ENCODE measurements at regions not wholly inside any gene's neighbourhood (a gene's known extent, or its start where the extent isn't known, plus 50 kb on each side); places are given as distances from the start of the nearest gene placed in this dataset.
"Not testable (repeated sequence)": the region's sequence is repeated elsewhere in the genome, so short reads cannot be mapped to it uniquely, and the experiment has no call there.

- Mint-ChIP-seq H3K4me3 (no peak overlapping the region), H3K9me3 (peaks cover 2 to 4% of the 10 kb centered on the region in 2 donors), H3K27me3 (no peaks in the 10 kb centered on the region), H3K4me1 (no peaks in the 10 kb centered on the region), H3K36me3 (peaks cover 0 to 1% of the 10 kb centered on the region in 2 donors), H3K27ac (no peak overlapping the region)
- DNase-seq (no peak), ATAC-seq (replicated peaks) (no peak)
Observed at GRCh38 chr7:14092331-14092730, 102.9 kb upstream of the ETV1 start.

- H3K36me3 Mint-ChIP-seq = peaks cover 0 to 1% of the 10 kb centered on the region in 2 donors
- H3K9me3 Mint-ChIP-seq = peaks cover 7 to 15% of the 10 kb centered on the region in 2 donors
- ATAC-seq (replicated peaks) = no peak
- no peaks in the 10 kb centered on the region for H3K4me1 Mint-ChIP-seq
- no peaks in the 10 kb centered on the region for H3K27me3 Mint-ChIP-seq
- no peak overlapping the region for H3K27ac Mint-ChIP-seq
- H3K4me3 Mint-ChIP-seq = no peak overlapping the region
- no peak for DNase-seq
Observed at GRCh38 chr7:14085901-14086300, 96.4 kb upstream of the ETV1 start.

- DNase-seq (no peak), ATAC-seq (replicated peaks) (no peak)
- peaks cover 7 to 14% of the 10 kb centered on the region in 2 donors for H3K9me3 Mint-ChIP-seq
- no peaks in the 10 kb centered on the region for H3K27me3 Mint-ChIP-seq
- H3K27ac Mint-ChIP-seq = no peak overlapping the region
- H3K4me3 Mint-ChIP-seq = no peak overlapping the region
- no peaks in the 10 kb centered on the region for H3K4me1 Mint-ChIP-seq
- H3K36me3 Mint-ChIP-seq = no peaks in the 10 kb centered on the region
Observed at GRCh38 chr7:14083761-14084160, 94.3 kb upstream of the ETV1 start.

GRCh38 chr7:14073988-14074387 is 84.5 kb upstream of the ETV1 start:
- Mint-ChIP-seq H3K36me3 (no peaks in the 10 kb centered on the region), H3K4me3 (no peak overlapping the region), H3K4me1 (no peaks in the 10 kb centered on the region), H3K27me3 (no peaks in the 10 kb centered on the region), H3K9me3 (peaks cover 0 to 5% of the 10 kb centered on the region in 2 donors), H3K27ac (no peak overlapping the region)
- DNase-seq (no peak), ATAC-seq (replicated peaks) (no peak)

GRCh38 chr7:14073543-14073942 is 84.1 kb upstream of the ETV1 start:
- no peak overlapping the region for H3K4me3 Mint-ChIP-seq
- H3K27ac Mint-ChIP-seq = no peak overlapping the region
- no peaks in the 10 kb centered on the region for H3K27me3 Mint-ChIP-seq
- no peaks in the 10 kb centered on the region for H3K4me1 Mint-ChIP-seq
- H3K9me3 Mint-ChIP-seq = peaks cover 0 to 5% of the 10 kb centered on the region in 2 donors
- H3K36me3 Mint-ChIP-seq = no peaks in the 10 kb centered on the region
- DNase-seq (no peak), ATAC-seq (replicated peaks) (no peak)

- Mint-ChIP-seq H3K4me3 (no peak overlapping the region), H3K9me3 (peaks cover 0 to 9% of the 10 kb centered on the region in 2 donors), H3K27me3 (no peaks in the 10 kb centered on the region), H3K4me1 (no peaks in the 10 kb centered on the region), H3K36me3 (no peaks in the 10 kb centered on the region), H3K27ac (no peak overlapping the region)
- ATAC-seq (replicated peaks) (no peak), DNase-seq (no peak)
Observed at GRCh38 chr7:14071045-14071444, 81.6 kb upstream of the ETV1 start.

- H3K36me3 Mint-ChIP-seq = no peaks in the 10 kb centered on the region
- DNase-seq = no peak
- H3K27me3 Mint-ChIP-seq = no peaks in the 10 kb centered on the region
- peaks cover 0 to 9% of the 10 kb centered on the region in 2 donors for H3K9me3 Mint-ChIP-seq
- no peak overlapping the region for H3K27ac Mint-ChIP-seq
- no peaks in the 10 kb centered on the region for H3K4me1 Mint-ChIP-seq
- H3K4me3 Mint-ChIP-seq = no peak overlapping the region
- ATAC-seq (replicated peaks) = no peak
Observed at GRCh38 chr7:14069961-14070360, 80.5 kb upstream of the ETV1 start.

GRCh38 chr7:14066783-14067182 is 77.3 kb upstream of the ETV1 start:
- H3K27ac Mint-ChIP-seq = not testable (repeated sequence)

GRCh38 chr7:14065286-14065685 is 75.8 kb upstream of the ETV1 start:
- no peak overlapping the region for H3K4me3 Mint-ChIP-seq
- peaks cover 4 to 8% of the 10 kb centered on the region in 2 donors for H3K9me3 Mint-ChIP-seq
- no peak for ATAC-seq (replicated peaks)
- no peak overlapping the region for H3K27ac Mint-ChIP-seq
- H3K4me1 Mint-ChIP-seq = no peaks in the 10 kb centered on the region
- no peaks in the 10 kb centered on the region for H3K27me3 Mint-ChIP-seq
- no peak for DNase-seq
- H3K36me3 Mint-ChIP-seq = no peaks in the 10 kb centered on the region

More at GRCh38 chr7:14066783-14067182, 77.3 kb upstream of the ETV1 start:
- not testable (repeated sequence) for H3K36me3 Mint-ChIP-seq; ATAC-seq (replicated peaks); H3K27me3 Mint-ChIP-seq; H3K4me1 Mint-ChIP-seq; H3K9me3 Mint-ChIP-seq; H3K4me3 Mint-ChIP-seq; DNase-seq

- Mint-ChIP-seq H3K4me3 (no peak overlapping the region), H3K9me3 (peaks cover 0 to 6% of the 10 kb centered on the region in 2 donors), H3K36me3 (no peaks in the 10 kb centered on the region), H3K4me1 (no peaks in the 10 kb centered on the region), H3K27me3 (no peaks in the 10 kb centered on the region), H3K27ac (no peak overlapping the region)
- DNase-seq (no peak), ATAC-seq (replicated peaks) (no peak)
Observed at GRCh38 chr7:14055813-14056212, 66.3 kb upstream of the ETV1 start.

GRCh38 chr7:14054125-14054524 is 64.7 kb upstream of the ETV1 start:
- ATAC-seq (replicated peaks) (no peak), DNase-seq (no peak)
- no peak overlapping the region for H3K4me3 Mint-ChIP-seq
- no peaks in the 10 kb centered on the region for H3K36me3 Mint-ChIP-seq
- H3K9me3 Mint-ChIP-seq = peaks cover 2 to 6% of the 10 kb centered on the region in 2 donors
- H3K4me1 Mint-ChIP-seq = no peaks in the 10 kb centered on the region
- H3K27ac Mint-ChIP-seq = no peak overlapping the region
- H3K27me3 Mint-ChIP-seq = no peaks in the 10 kb centered on the region

GRCh38 chr7:14048889-14049288 is 59.4 kb upstream of the ETV1 start:
- H3K36me3 Mint-ChIP-seq = no peaks in the 10 kb centered on the region
- H3K9me3 Mint-ChIP-seq = peaks cover 9 to 10% of the 10 kb centered on the region in 2 donors
- ATAC-seq (replicated peaks) (no peak), DNase-seq (no peak)
- H3K4me3 Mint-ChIP-seq = no peak overlapping the region
- no peak overlapping the region for H3K27ac Mint-ChIP-seq
- H3K27me3 Mint-ChIP-seq = no peaks in the 10 kb centered on the region
- H3K4me1 Mint-ChIP-seq = no peaks in the 10 kb centered on the region

GRCh38 chr7:14047709-14048399 is 58.4 kb upstream of the ETV1 start:
- Mint-ChIP-seq H3K4me1 (no peaks in the 10 kb centered on the region), H3K27me3 (no peaks in the 10 kb centered on the region), H3K36me3 (no peaks in the 10 kb centered on the region), H3K27ac (no peak overlapping the region), H3K9me3 (peaks cover 9 to 10% of the 10 kb centered on the region in 2 donors), H3K4me3 (no peak overlapping the region)
- DNase-seq (peak; percentile 1), ATAC-seq (replicated peaks) (peak; percentile 46 to 64)

- H3K27ac Mint-ChIP-seq = no peak overlapping the region
- H3K9me3 Mint-ChIP-seq = peaks cover 9 to 14% of the 10 kb centered on the region in 2 donors
- ATAC-seq (replicated peaks) (no peak), DNase-seq (no peak)
- H3K4me1 Mint-ChIP-seq = no peaks in the 10 kb centered on the region
- H3K36me3 Mint-ChIP-seq = no peaks in the 10 kb centered on the region
- H3K27me3 Mint-ChIP-seq = no peaks in the 10 kb centered on the region
- H3K4me3 Mint-ChIP-seq = no peak overlapping the region
Observed at GRCh38 chr7:14045651-14046050, 56.2 kb upstream of the ETV1 start.

GRCh38 chr7:14040528-14040927 is 51.1 kb upstream of the ETV1 start:
- no peaks in the 10 kb centered on the region for H3K27me3 Mint-ChIP-seq
- ATAC-seq (replicated peaks) (no peak), DNase-seq (no peak)
- peaks cover 4 to 11% of the 10 kb centered on the region in 2 donors for H3K9me3 Mint-ChIP-seq
- H3K27ac Mint-ChIP-seq = no peak overlapping the region
- H3K4me1 Mint-ChIP-seq = no peaks in the 10 kb centered on the region
- no peaks in the 10 kb centered on the region for H3K36me3 Mint-ChIP-seq
- no peak overlapping the region for H3K4me3 Mint-ChIP-seq
